ENCODE measurements at regions not wholly inside any gene's neighbourhood (a gene's known extent, or its start where the extent isn't known, plus 50 kb on each side); places are given as distances from the start of the nearest gene placed in this dataset.
"Not testable (repeated sequence)": the region's sequence is repeated elsewhere in the genome, so short reads cannot be mapped to it uniquely, and the experiment has no call there.

DNA sequence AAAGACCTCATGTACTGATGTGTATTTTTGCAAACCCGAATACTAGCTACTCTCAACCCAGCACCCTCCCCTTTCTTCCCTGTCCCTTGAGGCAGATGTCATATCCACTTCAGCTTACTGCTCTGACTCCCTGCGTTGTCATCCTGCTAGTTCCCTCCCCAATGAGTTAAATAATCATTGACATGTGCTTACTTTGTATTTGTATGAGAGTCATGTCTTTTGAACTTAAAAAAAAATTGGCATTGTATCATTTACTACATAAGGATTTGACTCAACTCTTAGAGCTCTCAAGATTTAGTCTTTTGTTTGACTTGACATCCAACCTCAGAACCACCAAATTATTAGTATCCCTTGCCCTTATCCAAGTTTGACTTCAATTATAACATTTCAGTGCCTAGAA lies 219.7 kb upstream of the TUT7 start:
- Histone ChIP-seq H3K4me1 (ENCODE audit: insufficient read depth, low read length) (0 out of 2 replicates have a peak, but pooled peaks cover 3% of the 10 kb centered on the region), H3K27ac (ENCODE audit: low read length) (no peak overlapping the region), H3K4me3 (ENCODE audit: low read length) (no peak overlapping the region), H3K9me3 (ENCODE audit: insufficient read depth, low read depth, low read length) (no peaks in the 10 kb centered on the region), H3K9ac (ENCODE audit: low read depth, low read length) (no peak overlapping the region), H3K27me3 (ENCODE audit: insufficient read depth, low read length) (no peaks in the 10 kb centered on the region), H3K36me3 (ENCODE audit: insufficient read depth, low read depth, low read length) (no peaks in the 10 kb centered on the region)

DNA sequence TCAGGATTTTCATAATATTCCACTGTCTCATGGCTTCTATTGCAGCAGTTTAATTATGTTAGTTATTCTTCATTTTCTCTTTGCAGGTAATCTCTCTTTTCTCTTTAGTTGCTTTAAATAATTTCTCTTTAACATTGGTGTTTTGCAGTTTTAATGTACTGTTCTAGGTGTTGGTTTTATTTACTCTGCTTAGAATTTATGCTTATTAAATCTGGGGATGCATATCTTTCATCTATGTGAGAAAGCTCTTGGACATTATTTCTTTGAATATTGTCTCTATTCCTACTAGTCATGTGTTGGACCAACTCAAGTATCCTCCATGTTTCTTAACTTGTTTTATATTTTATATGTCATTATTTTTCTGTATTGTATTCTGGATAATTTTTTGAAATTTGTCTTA lies 218.7 kb upstream of the TUT7 start:
- H3K4me3 ChIP-seq (ENCODE audit: low read length) = no peak overlapping the region
- no peak overlapping the region for H3K9ac ChIP-seq (ENCODE audit: low read depth, low read length)
- H3K27me3 ChIP-seq (ENCODE audit: insufficient read depth, low read length) = no peaks in the 10 kb centered on the region
- H3K4me1 ChIP-seq (ENCODE audit: insufficient read depth, low read length) = no peaks in the 10 kb centered on the region
- H3K36me3 ChIP-seq (ENCODE audit: insufficient read depth, low read depth, low read length) = no peaks in the 10 kb centered on the region
- no peak overlapping the region for H3K27ac ChIP-seq (ENCODE audit: low read length)
- no peaks in the 10 kb centered on the region for H3K9me3 ChIP-seq (ENCODE audit: insufficient read depth, low read depth, low read length)

DNA sequence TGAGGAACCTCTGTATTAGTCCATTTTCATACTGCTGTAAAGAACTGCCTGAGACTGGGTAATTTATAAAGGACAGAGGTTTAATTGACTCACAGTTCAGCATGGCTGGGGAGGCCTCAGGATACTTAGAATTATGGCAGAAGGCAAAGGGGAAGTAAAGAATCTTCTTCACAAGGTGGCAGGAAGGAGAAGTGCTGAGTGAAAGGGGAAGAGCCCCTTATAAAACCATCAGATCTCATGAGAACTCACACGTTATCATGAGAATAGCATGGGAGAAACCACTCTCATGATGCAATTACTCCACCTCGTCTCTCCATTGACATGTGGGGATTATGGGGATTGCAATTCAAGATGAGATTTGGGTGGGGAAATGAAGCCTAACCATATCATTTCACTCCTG lies 211.4 kb upstream of the TUT7 start:
- H3K4me3 ChIP-seq (ENCODE audit: low read length); H3K36me3 ChIP-seq (ENCODE audit: insufficient read depth, low read depth, low read length); H3K9me3 ChIP-seq (ENCODE audit: insufficient read depth, low read depth, low read length); H3K4me1 ChIP-seq (ENCODE audit: insufficient read depth, low read length); H3K27ac ChIP-seq (ENCODE audit: low read length); H3K9ac ChIP-seq (ENCODE audit: low read depth, low read length); H3K27me3 ChIP-seq (ENCODE audit: insufficient read depth, low read length): not testable (repeated sequence)

DNA sequence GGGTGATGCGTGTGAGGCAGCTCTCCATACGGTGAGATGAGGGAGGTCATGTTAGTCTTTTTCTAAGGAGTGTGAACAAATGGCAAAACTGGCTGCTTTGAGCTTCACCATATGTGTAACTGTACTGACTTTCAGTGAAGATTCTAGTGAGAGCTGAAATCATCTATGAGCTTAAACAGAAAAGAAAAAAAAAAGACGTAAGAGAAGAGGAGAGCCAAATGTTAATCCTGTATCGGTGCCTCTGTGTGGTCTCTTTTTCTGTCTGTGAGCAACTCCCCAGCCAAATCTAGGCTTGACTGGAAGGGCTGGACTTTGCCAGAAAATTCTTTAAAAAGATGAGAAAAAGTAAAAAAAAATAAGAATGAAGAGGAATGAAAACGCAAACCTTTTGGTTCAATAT lies 209.7 kb upstream of the TUT7 start:
- no peaks in the 10 kb centered on the region for H3K27me3 ChIP-seq (ENCODE audit: insufficient read depth, low read length)
- no peak overlapping the region for H3K27ac ChIP-seq (ENCODE audit: low read length)
- no peak overlapping the region for H3K4me3 ChIP-seq (ENCODE audit: low read length)
- no peaks in the 10 kb centered on the region for H3K4me1 ChIP-seq (ENCODE audit: insufficient read depth, low read length)
- no peaks in the 10 kb centered on the region for H3K9me3 ChIP-seq (ENCODE audit: insufficient read depth, low read depth, low read length)
- no peak overlapping the region for H3K9ac ChIP-seq (ENCODE audit: low read depth, low read length)
- H3K36me3 ChIP-seq (ENCODE audit: insufficient read depth, low read depth, low read length) = no peaks in the 10 kb centered on the region

DNA sequence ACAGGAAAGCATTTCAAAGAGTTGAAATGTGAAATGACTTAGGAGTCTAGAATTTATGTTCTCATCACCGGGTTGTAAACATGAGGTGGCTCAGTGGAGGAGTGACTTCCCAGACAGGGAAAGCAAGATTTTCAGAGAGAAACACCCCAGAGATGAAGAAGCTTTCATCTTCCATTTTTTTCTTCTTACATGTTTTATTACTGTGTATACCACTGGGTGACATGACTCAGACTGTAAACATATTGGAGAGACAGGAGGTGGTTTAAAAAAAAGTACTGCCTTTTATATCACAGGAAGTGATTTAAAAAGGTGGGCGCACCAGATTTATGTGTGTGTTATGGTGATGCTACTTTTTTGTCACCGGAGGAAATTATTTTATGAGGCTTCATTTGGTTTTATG lies 209.1 kb upstream of the TUT7 start:
- Histone ChIP-seq H3K4me3 (ENCODE audit: low read length) (no peak overlapping the region), H3K27ac (ENCODE audit: low read length) (no peak overlapping the region), H3K9ac (ENCODE audit: low read depth, low read length) (no peak overlapping the region), H3K9me3 (ENCODE audit: insufficient read depth, low read depth, low read length) (no peaks in the 10 kb centered on the region), H3K4me1 (ENCODE audit: insufficient read depth, low read length) (no peaks in the 10 kb centered on the region), H3K27me3 (ENCODE audit: insufficient read depth, low read length) (no peaks in the 10 kb centered on the region), H3K36me3 (ENCODE audit: insufficient read depth, low read depth, low read length) (no peaks in the 10 kb centered on the region)

DNA sequence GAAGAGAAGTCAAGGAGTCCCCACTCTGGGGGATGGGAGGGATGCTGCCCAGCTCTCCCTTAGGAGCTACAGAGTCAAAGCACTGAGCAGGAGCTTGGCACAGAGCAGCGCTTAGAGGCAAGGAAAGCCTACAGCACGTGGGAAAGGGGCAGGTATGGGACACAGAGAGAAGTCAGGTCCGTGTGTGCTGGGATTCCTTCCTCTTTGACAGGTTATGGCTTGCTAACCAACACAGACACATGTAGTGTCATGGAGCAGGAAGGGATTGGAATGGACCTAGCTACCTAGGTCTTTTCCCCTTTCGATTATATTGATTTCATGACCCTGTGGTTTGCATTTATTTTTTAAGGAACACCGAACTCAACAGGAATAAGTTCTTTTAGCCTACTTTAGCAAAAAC lies 208.5 kb upstream of the TUT7 start:
- Histone ChIP-seq H3K4me3 (ENCODE audit: low read length) (no peak overlapping the region), H3K27ac (ENCODE audit: low read length) (no peak overlapping the region), H3K36me3 (ENCODE audit: insufficient read depth, low read depth, low read length) (no peaks in the 10 kb centered on the region), H3K9ac (ENCODE audit: low read depth, low read length) (no peak overlapping the region), H3K4me1 (ENCODE audit: insufficient read depth, low read length) (no peaks in the 10 kb centered on the region), H3K9me3 (ENCODE audit: insufficient read depth, low read depth, low read length) (no peaks in the 10 kb centered on the region), H3K27me3 (ENCODE audit: insufficient read depth, low read length) (no peaks in the 10 kb centered on the region)

DNA sequence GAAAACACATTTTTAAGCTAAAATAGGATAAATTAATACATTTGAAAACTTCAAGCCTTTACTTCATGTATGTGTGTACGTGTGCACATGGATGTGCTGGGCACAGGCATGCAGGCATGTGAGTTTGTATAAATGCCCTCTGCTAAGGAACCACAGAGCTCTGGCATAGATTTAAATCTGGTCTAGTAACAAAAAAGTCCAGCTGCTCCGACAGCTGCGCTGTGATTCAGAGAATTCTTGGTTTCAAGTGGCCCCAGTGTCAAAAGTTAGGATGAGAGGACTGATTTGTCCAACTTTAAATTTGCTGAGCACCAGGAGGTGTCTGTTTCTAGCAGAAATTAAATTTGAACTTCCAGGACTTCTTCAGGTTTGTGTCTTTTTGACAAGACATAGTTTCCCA lies 203.7 kb upstream of the TUT7 start:
- H3K9ac ChIP-seq (ENCODE audit: low read depth, low read length) = no peak overlapping the region
- no peak overlapping the region for H3K4me3 ChIP-seq (ENCODE audit: low read length)
- no peak overlapping the region for H3K27ac ChIP-seq (ENCODE audit: low read length)
- no peaks in the 10 kb centered on the region for H3K9me3 ChIP-seq (ENCODE audit: insufficient read depth, low read depth, low read length)
- no peaks in the 10 kb centered on the region for H3K36me3 ChIP-seq (ENCODE audit: insufficient read depth, low read depth, low read length)
- no peaks in the 10 kb centered on the region for H3K27me3 ChIP-seq (ENCODE audit: insufficient read depth, low read length)
- H3K4me1 ChIP-seq (ENCODE audit: insufficient read depth, low read length) = no peaks in the 10 kb centered on the region

DNA sequence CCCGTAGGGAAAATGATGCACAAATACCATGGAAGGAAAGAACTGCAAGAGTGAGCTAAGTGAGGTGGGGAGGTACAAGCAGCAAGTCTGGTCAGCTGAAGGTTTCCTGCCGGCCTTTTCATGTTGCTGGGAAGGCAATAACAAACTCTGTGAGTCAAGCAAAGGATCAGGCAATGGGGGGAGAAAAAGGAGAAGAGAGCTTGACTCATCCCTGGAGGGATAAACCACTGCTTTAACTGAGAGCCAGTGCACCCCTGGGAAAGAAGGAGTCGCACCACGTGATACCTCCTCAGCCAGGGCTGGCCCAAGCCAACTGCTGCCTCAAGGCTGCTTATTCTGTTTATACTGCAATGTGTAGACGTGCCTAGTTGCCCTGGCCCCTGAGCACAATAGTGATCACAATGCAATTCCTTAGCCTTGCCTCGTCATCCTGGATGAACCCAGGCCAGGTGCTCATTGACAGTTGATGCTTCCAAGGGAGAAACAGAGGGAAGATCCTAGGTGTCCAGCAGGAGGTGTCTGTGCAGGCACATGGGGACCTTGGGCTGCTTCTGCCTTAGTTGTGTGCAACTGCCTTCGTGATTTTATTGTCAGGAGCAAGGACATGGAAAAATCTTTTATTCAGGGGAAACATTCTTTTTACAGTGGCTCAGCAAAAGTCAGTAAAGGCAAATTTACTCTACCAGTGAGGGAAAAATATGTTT lies 203.0 kb upstream of the TUT7 start:
- Histone ChIP-seq H3K9me3 (ENCODE audit: insufficient read depth, low read depth, low read length) (no peaks in the 10 kb centered on the region), H3K9ac (ENCODE audit: low read depth, low read length) (no peak overlapping the region), H3K36me3 (ENCODE audit: insufficient read depth, low read depth, low read length) (no peaks in the 10 kb centered on the region), H3K4me1 (ENCODE audit: insufficient read depth, low read length) (no peaks in the 10 kb centered on the region), H3K27me3 (ENCODE audit: insufficient read depth, low read length) (no peaks in the 10 kb centered on the region), H3K4me3 (ENCODE audit: low read length) (no peak overlapping the region), H3K27ac (ENCODE audit: low read length) (no peak overlapping the region)

DNA sequence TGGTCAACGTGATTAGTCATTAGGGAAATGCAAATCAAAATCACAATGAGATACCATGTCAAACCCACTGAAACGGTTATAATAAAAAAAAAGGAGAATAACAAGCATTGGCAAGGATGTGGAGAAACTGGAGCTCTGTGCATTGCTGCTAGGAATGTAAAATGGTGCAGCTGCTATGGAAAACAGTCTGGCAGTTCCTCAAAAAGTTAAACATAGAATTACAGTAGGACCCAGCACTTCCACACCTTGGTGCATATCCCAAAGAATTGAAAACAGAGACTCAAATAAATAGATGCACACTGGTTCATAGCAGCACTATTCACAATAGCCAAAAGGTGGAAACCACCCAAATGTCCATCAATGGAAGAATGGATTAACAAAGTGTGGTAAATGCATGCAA lies 201.5 kb upstream of the TUT7 start:
- Histone ChIP-seq H3K27ac (ENCODE audit: low read length) (no peak overlapping the region), H3K27me3 (ENCODE audit: insufficient read depth, low read length) (no peaks in the 10 kb centered on the region), H3K9me3 (ENCODE audit: insufficient read depth, low read depth, low read length) (no peaks in the 10 kb centered on the region), H3K4me3 (ENCODE audit: low read length) (no peak overlapping the region), H3K36me3 (ENCODE audit: insufficient read depth, low read depth, low read length) (no peaks in the 10 kb centered on the region), H3K4me1 (ENCODE audit: insufficient read depth, low read length) (no peaks in the 10 kb centered on the region), H3K9ac (ENCODE audit: low read depth, low read length) (no peak overlapping the region)

DNA sequence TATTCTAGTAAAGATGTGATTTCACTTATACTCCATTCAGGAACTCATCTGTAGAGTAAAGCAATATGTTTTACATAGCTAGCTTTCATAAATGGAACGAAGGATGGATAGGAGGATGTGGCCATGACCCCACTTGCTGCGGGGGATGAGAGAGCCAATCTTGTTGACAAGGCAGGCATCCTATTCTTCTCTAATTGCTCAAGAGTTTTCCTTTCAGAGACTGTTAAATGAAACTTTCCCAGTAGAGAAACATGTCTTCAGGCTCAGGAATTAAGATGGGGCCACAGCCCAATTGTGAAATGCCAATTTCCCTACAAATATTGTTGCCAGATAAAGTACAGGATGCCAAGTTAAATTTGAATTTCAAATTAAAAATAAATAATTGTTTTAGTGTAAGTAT lies 196.2 kb upstream of the TUT7 start:
- Histone ChIP-seq H3K27ac (ENCODE audit: low read length) (no peak overlapping the region), H3K4me1 (ENCODE audit: insufficient read depth, low read length) (peaks cover 14% of the 10 kb centered on the region; the same call in 1 of the 2 replicates), H3K9me3 (ENCODE audit: insufficient read depth, low read depth, low read length) (no peaks in the 10 kb centered on the region), H3K36me3 (ENCODE audit: insufficient read depth, low read depth, low read length) (no peaks in the 10 kb centered on the region), H3K9ac (ENCODE audit: low read depth, low read length) (no peak overlapping the region), H3K4me3 (ENCODE audit: low read length) (no peak overlapping the region), H3K27me3 (ENCODE audit: insufficient read depth, low read length) (no peaks in the 10 kb centered on the region)

DNA sequence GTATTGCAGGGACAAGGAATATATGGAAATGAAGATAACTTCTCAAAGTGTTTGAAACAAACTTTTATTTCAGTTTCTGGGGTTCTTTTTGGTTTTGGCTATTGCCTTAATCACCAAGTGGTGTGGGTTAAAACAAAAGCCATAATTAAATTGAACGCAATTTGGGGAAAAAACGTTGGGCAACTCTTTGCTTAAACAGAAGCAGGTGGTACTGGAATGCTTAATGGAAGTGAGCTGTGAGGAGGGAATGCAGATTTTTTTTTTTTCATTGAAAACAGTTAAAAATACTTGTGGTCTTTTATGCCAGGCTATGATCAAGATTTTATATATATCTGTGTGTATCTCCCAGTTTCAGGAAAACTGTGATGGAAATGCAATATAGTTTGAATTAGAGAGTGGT lies 195.7 kb upstream of the TUT7 start:
- H3K27ac ChIP-seq (ENCODE audit: low read length) = no peak overlapping the region
- peaks cover 18% of the 10 kb centered on the region for H3K4me1 ChIP-seq (ENCODE audit: insufficient read depth, low read length)
- H3K27me3 ChIP-seq (ENCODE audit: insufficient read depth, low read length) = no peaks in the 10 kb centered on the region
- no peak overlapping the region for H3K9ac ChIP-seq (ENCODE audit: low read depth, low read length)
- H3K36me3 ChIP-seq (ENCODE audit: insufficient read depth, low read depth, low read length) = no peaks in the 10 kb centered on the region
- H3K4me3 ChIP-seq (ENCODE audit: low read length) = no peak overlapping the region
- no peaks in the 10 kb centered on the region for H3K9me3 ChIP-seq (ENCODE audit: insufficient read depth, low read depth, low read length)

DNA sequence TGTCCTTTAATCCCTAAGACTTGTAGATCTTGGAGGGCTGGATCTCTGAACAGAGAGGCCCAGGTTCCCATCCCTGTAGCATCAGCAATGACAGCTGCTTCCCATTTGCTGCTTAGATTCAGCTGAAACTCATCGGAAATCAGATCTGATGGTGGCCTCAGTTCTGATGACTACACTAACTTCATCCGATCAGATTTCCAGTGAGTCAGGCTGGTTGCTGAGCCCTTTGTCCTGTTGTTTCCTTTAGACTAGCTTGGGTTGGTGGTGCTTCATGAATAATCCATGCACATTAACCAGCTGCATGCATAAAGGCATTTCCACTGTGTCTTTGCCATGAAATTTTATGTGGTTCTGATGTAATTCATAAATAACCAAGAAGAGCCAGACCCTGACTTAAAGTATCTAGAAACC lies 195.2 kb upstream of the TUT7 start:
- peaks cover 21% of the 10 kb centered on the region for H3K4me1 ChIP-seq (ENCODE audit: insufficient read depth, low read length)
- no peak overlapping the region for H3K9ac ChIP-seq (ENCODE audit: low read depth, low read length)
- H3K27ac ChIP-seq (ENCODE audit: low read length) = no peak overlapping the region
- no peaks in the 10 kb centered on the region for H3K27me3 ChIP-seq (ENCODE audit: insufficient read depth, low read length)
- no peaks in the 10 kb centered on the region for H3K36me3 ChIP-seq (ENCODE audit: insufficient read depth, low read depth, low read length)
- H3K9me3 ChIP-seq (ENCODE audit: insufficient read depth, low read depth, low read length) = no peaks in the 10 kb centered on the region
- no peak overlapping the region for H3K4me3 ChIP-seq (ENCODE audit: low read length)

All from iPS-20b (cell line).